ENCODE measurements at regions not wholly inside any gene's neighbourhood (a gene's known extent, or its start where the extent isn't known, plus 50 kb on each side); places are given as distances from the start of the nearest gene placed in this dataset.

DNA sequence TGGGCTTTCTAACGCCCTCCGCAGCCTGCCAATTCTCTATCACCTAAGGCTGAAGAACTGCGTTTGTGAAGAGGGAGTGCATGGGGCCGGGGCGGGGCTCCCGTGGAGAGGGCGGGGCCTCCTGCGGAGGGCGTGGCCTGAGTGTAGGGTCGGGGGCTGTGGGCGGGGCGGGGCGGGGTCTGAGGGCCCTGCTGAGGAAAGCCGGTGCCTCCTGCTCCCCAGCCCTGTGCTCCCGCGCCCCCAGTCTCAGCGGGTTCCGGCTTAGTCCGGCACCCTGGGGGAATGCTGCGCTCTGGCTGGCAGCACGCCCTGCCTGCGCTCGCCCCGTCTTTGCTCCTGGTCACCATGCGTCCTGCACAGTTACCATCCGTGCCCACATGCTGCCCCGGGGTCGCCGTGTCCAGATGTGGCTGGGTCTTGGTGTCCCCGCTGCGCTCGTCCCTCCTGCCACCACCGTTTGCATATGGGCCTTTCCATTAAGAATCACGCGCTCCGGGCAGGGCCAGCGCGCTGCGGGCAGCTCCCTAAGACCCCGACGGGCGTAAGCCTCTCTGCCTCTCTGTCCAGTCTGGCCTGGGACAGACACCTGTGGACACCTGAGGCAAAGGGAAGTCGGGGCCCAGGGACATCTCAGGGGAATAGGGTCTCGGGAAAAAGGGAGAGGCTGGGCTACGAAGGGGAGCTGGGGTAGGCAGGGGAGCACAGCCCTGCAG is 144.0 kb upstream of the RET start:
- Histone ChIP-seq H3K4me1 (ENCODE audit: control insufficient read depth, insufficient read depth, low read length) (peaks cover 8% of the 10 kb centered on the region), H3K9me3 (ENCODE audit: control insufficient read depth, low read length) (no peaks in the 10 kb centered on the region), H3K36me3 (ENCODE audit: control insufficient read depth, insufficient read depth, low read length) (no peaks in the 10 kb centered on the region), H3K27ac (ENCODE audit: insufficient read depth, low read depth, low read length, poor library complexity, severe bottlenecking) (no peak overlapping the region), H3K27me3 (ENCODE audit: control insufficient read depth, insufficient read depth, low read length, poor library complexity, severe bottlenecking) (peaks cover 33% of the 10 kb centered on the region), H3K4me3 (ENCODE audit: insufficient read depth, low read depth, low read length) (peak overlapping the region; percentile 32)
- WGBS, 2 experiments, result 1 to 2% methylated on average over 45 of the region's 45 CpGs

- Histone ChIP-seq H3K4me1 (ENCODE audit: control insufficient read depth, insufficient read depth, low read length) (peaks cover 8% of the 10 kb centered on the region), H3K36me3 (ENCODE audit: control insufficient read depth, insufficient read depth, low read length) (no peaks in the 10 kb centered on the region), H3K4me3 (ENCODE audit: insufficient read depth, low read depth, low read length) (peak overlapping the region; percentile 32), H3K27me3 (ENCODE audit: control insufficient read depth, insufficient read depth, low read length, poor library complexity, severe bottlenecking) (peaks cover 33% of the 10 kb centered on the region), H3K27ac (ENCODE audit: insufficient read depth, low read depth, low read length, poor library complexity, severe bottlenecking) (no peak overlapping the region), H3K9me3 (ENCODE audit: control insufficient read depth, low read length) (no peaks in the 10 kb centered on the region)
- WGBS, 2 experiments, result 9 to 10% methylated on average over 57 of the region's 57 CpGs
Observed at GRCh38 chr10:42933448-42934340, 143.2 kb upstream of the RET start.

- no peak overlapping the region for H3K27ac ChIP-seq (ENCODE audit: insufficient read depth, low read depth, low read length, poor library complexity, severe bottlenecking)
- H3K9me3 ChIP-seq (ENCODE audit: control insufficient read depth, low read length), result no peaks in the 10 kb centered on the region
- H3K27me3 ChIP-seq (ENCODE audit: control insufficient read depth, insufficient read depth, low read length, poor library complexity, severe bottlenecking), result peaks cover 33% of the 10 kb centered on the region
- no peaks in the 10 kb centered on the region for H3K36me3 ChIP-seq (ENCODE audit: control insufficient read depth, insufficient read depth, low read length)
- WGBS, 2 experiments, result 89 to 91% methylated on average over 8 of the region's 8 CpGs
- peaks cover 8% of the 10 kb centered on the region for H3K4me1 ChIP-seq (ENCODE audit: control insufficient read depth, insufficient read depth, low read length)
- no peak overlapping the region for H3K4me3 ChIP-seq (ENCODE audit: insufficient read depth, low read depth, low read length)
Observed at GRCh38 chr10:42934351-42934811, 142.5 kb upstream of the RET start.

- no peaks in the 10 kb centered on the region for H3K9me3 ChIP-seq (ENCODE audit: control insufficient read depth, low read length)
Observed at GRCh38 chr10:42934842-42935241, 142.0 kb upstream of the RET start.

DNA sequence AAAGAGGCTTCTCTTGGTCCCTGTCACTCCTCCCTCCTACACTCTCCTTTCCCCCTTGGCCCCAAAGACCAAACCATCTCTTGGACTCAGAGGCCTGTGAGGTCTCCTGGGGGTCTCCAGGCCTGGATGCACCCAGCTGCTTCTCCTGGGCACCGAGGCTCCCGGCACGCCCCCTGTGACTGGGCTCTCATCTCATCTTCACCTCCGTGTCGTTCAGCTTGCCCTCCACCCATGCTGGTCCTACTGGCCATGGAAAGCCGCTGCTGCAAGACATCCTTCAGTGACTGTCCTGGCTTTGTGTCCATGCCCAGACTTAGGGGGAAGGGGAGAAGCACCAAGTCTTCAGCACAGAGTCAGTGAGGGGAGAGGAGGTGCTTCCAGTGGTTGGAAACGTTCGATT is 141.4 kb upstream of the RET start:
- 86 to 87% methylated on average over 8 of the region's 8 CpGs for WGBS, 2 experiments
- Histone ChIP-seq H3K4me3 (ENCODE audit: insufficient read depth, low read depth, low read length) (no peak overlapping the region), H3K9me3 (ENCODE audit: control insufficient read depth, low read length) (no peaks in the 10 kb centered on the region), H3K27ac (ENCODE audit: insufficient read depth, low read depth, low read length, poor library complexity, severe bottlenecking) (no peak overlapping the region), H3K4me1 (ENCODE audit: control insufficient read depth, insufficient read depth, low read length) (peaks cover 8% of the 10 kb centered on the region), H3K27me3 (ENCODE audit: control insufficient read depth, insufficient read depth, low read length, poor library complexity, severe bottlenecking) (peaks cover 33% of the 10 kb centered on the region), H3K36me3 (ENCODE audit: control insufficient read depth, insufficient read depth, low read length) (no peaks in the 10 kb centered on the region)

More at GRCh38 chr10:42934842-42935241, 142.0 kb upstream of the RET start:
- H3K36me3 ChIP-seq (ENCODE audit: control insufficient read depth, insufficient read depth, low read length), result no peaks in the 10 kb centered on the region
- peaks cover 33% of the 10 kb centered on the region for H3K27me3 ChIP-seq (ENCODE audit: control insufficient read depth, insufficient read depth, low read length, poor library complexity, severe bottlenecking)
- no peak overlapping the region for H3K27ac ChIP-seq (ENCODE audit: insufficient read depth, low read depth, low read length, poor library complexity, severe bottlenecking)
- WGBS, 2 experiments, result 91 to 93% methylated on average over 3 of the region's 3 CpGs
- peaks cover 8% of the 10 kb centered on the region for H3K4me1 ChIP-seq (ENCODE audit: control insufficient read depth, insufficient read depth, low read length)
- no peak overlapping the region for H3K4me3 ChIP-seq (ENCODE audit: insufficient read depth, low read depth, low read length)

DNA sequence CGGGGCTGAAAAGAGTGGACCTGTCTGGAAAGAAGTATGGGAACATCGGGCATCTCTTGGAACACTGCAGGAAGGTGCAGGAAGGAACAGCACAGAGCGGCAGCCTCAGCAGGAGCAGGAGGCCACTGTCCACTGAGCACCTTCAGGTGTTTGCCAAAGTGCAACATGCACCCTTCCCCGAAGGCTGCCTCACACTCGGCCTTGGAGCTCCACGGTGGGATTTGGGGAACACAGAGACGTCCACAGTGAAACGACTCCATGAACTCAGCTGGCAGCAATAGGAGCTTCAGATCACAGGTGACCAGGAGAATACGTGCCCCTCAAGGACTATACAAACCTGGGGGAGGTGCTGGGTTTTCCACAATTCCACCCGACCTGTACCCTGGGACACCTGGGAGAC is 140.3 kb upstream of the RET start:
- Histone ChIP-seq H3K27ac (ENCODE audit: insufficient read depth, low read depth, low read length, poor library complexity, severe bottlenecking) (no peak overlapping the region), H3K4me1 (ENCODE audit: control insufficient read depth, insufficient read depth, low read length) (peaks cover 8% of the 10 kb centered on the region), H3K27me3 (ENCODE audit: control insufficient read depth, insufficient read depth, low read length, poor library complexity, severe bottlenecking) (peaks cover 33% of the 10 kb centered on the region), H3K36me3 (ENCODE audit: control insufficient read depth, insufficient read depth, low read length) (no peaks in the 10 kb centered on the region), H3K9me3 (ENCODE audit: control insufficient read depth, low read length) (no peaks in the 10 kb centered on the region), H3K4me3 (ENCODE audit: insufficient read depth, low read depth, low read length) (no peak overlapping the region)
- WGBS, 2 experiments, result 85 to 87% methylated on average over 10 of the region's 10 CpGs

- no peak overlapping the region for H3K4me3 ChIP-seq (ENCODE audit: insufficient read depth, low read depth, low read length)
- H3K27me3 ChIP-seq (ENCODE audit: control insufficient read depth, insufficient read depth, low read length, poor library complexity, severe bottlenecking), result peaks cover 28% of the 10 kb centered on the region
- no peak overlapping the region for H3K27ac ChIP-seq (ENCODE audit: insufficient read depth, low read depth, low read length, poor library complexity, severe bottlenecking)
- H3K9me3 ChIP-seq (ENCODE audit: control insufficient read depth, low read length), result no peaks in the 10 kb centered on the region
- WGBS, 2 experiments, result 87 to 88% methylated on average over 7 of the region's 7 CpGs
- H3K4me1 ChIP-seq (ENCODE audit: control insufficient read depth, insufficient read depth, low read length), result peaks cover 4% of the 10 kb centered on the region
- H3K36me3 ChIP-seq (ENCODE audit: control insufficient read depth, insufficient read depth, low read length), result no peaks in the 10 kb centered on the region
Observed at GRCh38 chr10:42937048-42937447, 139.8 kb upstream of the RET start.

- 94 to 95% methylated on average over 8 of the region's 8 CpGs for WGBS, 2 experiments
- H3K9me3 ChIP-seq (ENCODE audit: control insufficient read depth, low read length), result no peaks in the 10 kb centered on the region
- H3K27ac ChIP-seq (ENCODE audit: insufficient read depth, low read depth, low read length, poor library complexity, severe bottlenecking), result no peak overlapping the region
- no peaks in the 10 kb centered on the region for H3K36me3 ChIP-seq (ENCODE audit: control insufficient read depth, insufficient read depth, low read length)
- H3K4me3 ChIP-seq (ENCODE audit: insufficient read depth, low read depth, low read length), result no peak overlapping the region
- H3K27me3 ChIP-seq (ENCODE audit: control insufficient read depth, insufficient read depth, low read length, poor library complexity, severe bottlenecking), result peaks cover 21% of the 10 kb centered on the region
- H3K4me1 ChIP-seq (ENCODE audit: control insufficient read depth, insufficient read depth, low read length), result peaks cover 4% of the 10 kb centered on the region
Observed at GRCh38 chr10:42937649-42938180, 139.2 kb upstream of the RET start.

- Histone ChIP-seq H3K36me3 (ENCODE audit: control insufficient read depth, insufficient read depth, low read length) (no peaks in the 10 kb centered on the region), H3K4me3 (ENCODE audit: insufficient read depth, low read depth, low read length) (no peak overlapping the region), H3K27me3 (ENCODE audit: control insufficient read depth, insufficient read depth, low read length, poor library complexity, severe bottlenecking) (peaks cover 15% of the 10 kb centered on the region), H3K4me1 (ENCODE audit: control insufficient read depth, insufficient read depth, low read length) (peaks cover 4% of the 10 kb centered on the region), H3K9me3 (ENCODE audit: control insufficient read depth, low read length) (no peaks in the 10 kb centered on the region), H3K27ac (ENCODE audit: insufficient read depth, low read depth, low read length, poor library complexity, severe bottlenecking) (no peak overlapping the region)
- WGBS, 2 experiments, result 92% methylated on average over 8 of the region's 8 CpGs
Observed at GRCh38 chr10:42938351-42938750, 138.5 kb upstream of the RET start.

- H3K27ac ChIP-seq (ENCODE audit: insufficient read depth, low read depth, low read length, poor library complexity, severe bottlenecking), result no peak overlapping the region
- H3K36me3 ChIP-seq (ENCODE audit: control insufficient read depth, insufficient read depth, low read length), result no peaks in the 10 kb centered on the region
- WGBS, 2 experiments, result 87 to 91% methylated on average over 11 of the region's 11 CpGs
- H3K4me3 ChIP-seq (ENCODE audit: insufficient read depth, low read depth, low read length), result no peak overlapping the region
- H3K27me3 ChIP-seq (ENCODE audit: control insufficient read depth, insufficient read depth, low read length, poor library complexity, severe bottlenecking), result peaks cover 6% of the 10 kb centered on the region
- no peaks in the 10 kb centered on the region for H3K9me3 ChIP-seq (ENCODE audit: control insufficient read depth, low read length)
- H3K4me1 ChIP-seq (ENCODE audit: control insufficient read depth, insufficient read depth, low read length), result no peaks in the 10 kb centered on the region
Observed at GRCh38 chr10:42939237-42939636, 137.6 kb upstream of the RET start.
